ENCODE measurements at regions not wholly inside any gene's neighbourhood (a gene's known extent, or its start where the extent isn't known, plus 50 kb on each side); places are given as distances from the start of the nearest gene placed in this dataset.

DNA sequence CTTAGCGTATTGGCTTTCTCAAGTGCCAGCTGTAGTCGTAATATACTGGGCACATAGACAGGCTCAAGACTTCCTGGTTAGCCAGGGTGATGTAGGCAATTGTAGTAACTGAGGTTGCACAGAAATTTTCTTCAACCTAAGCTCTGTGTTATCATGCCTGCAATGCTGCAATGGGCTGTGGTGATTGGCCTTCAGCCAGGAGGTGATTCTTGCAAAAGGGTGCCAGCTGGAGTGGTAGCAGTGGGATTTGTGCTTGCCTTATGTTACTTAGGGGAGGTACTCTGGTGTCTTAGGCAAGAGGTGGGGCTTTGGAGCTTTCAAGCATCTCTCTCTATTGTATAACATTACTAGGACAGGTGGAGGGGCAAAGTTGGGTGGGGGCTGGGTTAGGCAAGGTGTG, 495.1 kb downstream of the CDH11 start:
- H3K9me3 ChIP-seq = peaks cover 0 to 4% (median 1%) of the 10 kb centered on the region in 4 donors
- no peaks in the 10 kb centered on the region for H3K27me3 ChIP-seq
- no peaks in the 10 kb centered on the region for H3K36me3 ChIP-seq
- DNase-seq = no peak
- TF ChIP-seq POLR2AphosphoS5 (IDR thresholded peaks at IDR 0.05) (no peak), EP300 (IDR thresholded peaks at IDR 0.05) (no peak), POLR2A (IDR thresholded peaks at IDR 0.05) (no peak)
- TF ChIP-seq, protein P1, sequence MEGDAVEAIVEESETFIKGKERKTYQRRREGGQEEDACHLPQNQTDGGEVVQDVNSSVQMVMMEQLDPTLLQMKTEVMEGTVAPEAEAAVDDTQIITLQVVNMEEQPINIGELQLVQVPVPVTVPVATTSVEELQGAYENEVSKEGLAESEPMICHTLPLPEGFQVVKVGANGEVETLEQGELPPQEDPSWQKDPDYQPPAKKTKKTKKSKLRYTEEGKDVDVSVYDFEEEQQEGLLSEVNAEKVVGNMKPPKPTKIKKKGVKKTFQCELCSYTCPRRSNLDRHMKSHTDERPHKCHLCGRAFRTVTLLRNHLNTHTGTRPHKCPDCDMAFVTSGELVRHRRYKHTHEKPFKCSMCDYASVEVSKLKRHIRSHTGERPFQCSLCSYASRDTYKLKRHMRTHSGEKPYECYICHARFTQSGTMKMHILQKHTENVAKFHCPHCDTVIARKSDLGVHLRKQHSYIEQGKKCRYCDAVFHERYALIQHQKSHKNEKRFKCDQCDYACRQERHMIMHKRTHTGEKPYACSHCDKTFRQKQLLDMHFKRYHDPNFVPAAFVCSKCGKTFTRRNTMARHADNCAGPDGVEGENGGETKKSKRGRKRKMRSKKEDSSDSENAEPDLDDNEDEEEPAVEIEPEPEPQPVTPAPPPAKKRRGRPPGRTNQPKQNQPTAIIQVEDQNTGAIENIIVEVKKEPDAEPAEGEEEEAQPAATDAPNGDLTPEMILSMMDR (IDR thresholded peaks at IDR 0.05) = no peak
- no peaks in the 10 kb centered on the region for H3K4me1 ChIP-seq
- 37 to 73% methylated on average over 2 of the region's 2 CpGs for WGBS, 2 donors
- no peak overlapping the region for H3K4me3 ChIP-seq
- no peak overlapping the region for H3K27ac ChIP-seq
- intact Hi-C loops (cut with DNase I) = no loop called here

DNA sequence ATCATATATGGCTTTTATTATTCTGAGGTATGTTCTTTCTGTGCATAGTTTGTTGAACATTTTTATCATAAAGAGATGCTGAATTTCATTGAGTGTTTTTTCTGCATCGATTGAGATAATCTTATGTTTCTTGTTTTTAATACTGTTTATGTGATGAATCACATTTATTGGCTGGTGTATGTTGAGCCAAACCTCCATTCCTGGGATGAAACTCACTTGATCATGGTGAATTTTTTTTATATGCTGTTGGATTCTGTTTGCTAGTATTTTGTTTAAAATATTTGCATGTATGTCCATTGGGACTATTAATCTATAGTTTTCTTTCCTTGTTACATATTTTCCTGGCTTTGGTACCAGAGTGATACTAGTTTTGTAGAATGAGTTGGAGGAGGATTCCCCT, 500.2 kb downstream of the CDH11 start:
- TF ChIP-seq, protein P1 (IDR thresholded peaks at IDR 0.05) = no peak
- TF ChIP-seq POLR2A (IDR thresholded peaks at IDR 0.05) (no peak), EP300 (IDR thresholded peaks at IDR 0.05) (no peak), POLR2AphosphoS5 (IDR thresholded peaks at IDR 0.05) (no peak)
- Histone ChIP-seq H3K9me3 (peaks cover 0 to 4% (median 1%) of the 10 kb centered on the region in 4 donors), H3K4me3 (no peak overlapping the region), H3K36me3 (no peaks in the 10 kb centered on the region), H3K4me1 (no peaks in the 10 kb centered on the region), H3K27ac (no peak overlapping the region), H3K27me3 (no peaks in the 10 kb centered on the region)
- intact Hi-C loops (cut with DNase I) = no loop called here
- no peak for DNase-seq
- 69 to 78% methylated on average over 1 of the region's 1 CpG for WGBS, 2 donors

DNA sequence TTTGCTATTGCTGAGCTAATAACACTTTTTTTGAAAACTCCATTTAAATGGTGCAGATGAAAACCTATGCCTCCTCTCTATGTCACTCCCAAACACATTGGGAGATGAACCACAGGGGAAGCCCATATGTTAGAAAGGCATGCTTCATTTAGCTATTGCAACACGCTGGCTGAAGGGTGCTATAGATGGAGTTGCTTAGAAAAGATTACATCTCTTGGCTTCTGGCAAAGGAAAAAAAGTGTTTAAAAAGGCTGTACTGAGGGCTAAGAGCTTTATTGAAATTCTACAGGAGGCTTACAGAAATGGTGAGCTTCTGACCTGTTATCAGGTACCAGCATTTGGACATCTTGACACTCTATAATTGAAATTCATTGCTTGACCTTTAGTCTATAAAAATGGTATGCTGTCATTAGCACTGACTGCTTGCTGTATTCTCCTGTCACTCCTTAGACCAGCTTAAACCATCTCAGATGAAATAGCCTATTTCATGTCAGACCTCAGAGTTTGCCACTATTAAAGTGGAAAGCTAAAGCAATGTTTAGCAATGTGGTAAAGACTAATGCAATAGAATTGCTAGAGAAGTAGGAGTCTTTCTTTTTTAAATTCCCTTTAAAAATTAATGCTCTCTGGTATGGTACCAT, 503.9 kb downstream of the CDH11 start:
- Histone ChIP-seq H3K27me3 (no peaks in the 10 kb centered on the region), H3K4me3 (no peak overlapping the region), H3K9me3 (no peaks in the 10 kb centered on the region), H3K36me3 (no peaks in the 10 kb centered on the region), H3K4me1 (no peaks in the 10 kb centered on the region), H3K27ac (no peak overlapping the region)
- WGBS, 2 donors = 73 to 84% methylated on average over 1 of the region's 1 CpG
- intact Hi-C loops (cut with DNase I) = no loop called here
- no peak for DNase-seq
- TF ChIP-seq, protein P1 (IDR thresholded peaks at IDR 0.05) = no peak
- TF ChIP-seq EP300 (IDR thresholded peaks at IDR 0.05) (no peak), POLR2A (IDR thresholded peaks at IDR 0.05) (no peak), POLR2AphosphoS5 (IDR thresholded peaks at IDR 0.05) (no peak)

DNA sequence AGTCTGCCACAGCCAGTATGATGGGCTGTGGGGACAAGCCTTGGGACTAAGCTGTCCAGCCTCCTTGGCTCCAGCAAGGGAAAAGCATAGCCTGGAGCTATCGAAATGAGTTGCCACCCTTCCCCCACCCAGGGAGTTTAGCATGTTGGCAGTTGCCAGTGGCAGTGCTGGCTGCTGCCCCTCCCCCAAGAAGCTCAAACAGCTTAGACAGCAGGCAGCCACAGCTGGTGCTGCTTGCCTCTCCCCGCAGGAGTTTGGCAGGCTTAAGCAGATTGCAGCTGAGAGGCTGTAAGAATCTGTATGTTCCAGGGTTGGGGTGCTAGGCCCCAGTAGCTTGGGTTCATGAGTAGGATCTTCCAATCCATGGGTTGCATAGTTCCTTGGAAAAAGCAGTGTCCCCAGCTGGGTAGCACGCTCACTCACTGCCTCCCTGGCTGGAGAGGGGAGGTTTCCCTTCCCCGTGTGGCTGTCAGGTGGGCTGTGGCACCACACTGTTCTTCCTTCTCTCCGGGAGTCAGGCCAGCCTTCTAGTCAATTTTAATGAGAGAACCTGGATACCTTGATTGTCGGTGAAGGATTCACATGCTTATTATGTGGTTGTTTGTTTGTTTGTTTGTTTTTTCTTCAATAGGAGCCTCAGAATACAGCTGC, 506.1 kb downstream of the CDH11 start:
- intact Hi-C loops (cut with DNase I) = no loop called here
- no peak for TF ChIP-seq EP300 (IDR thresholded peaks at IDR 0.05)
- TF ChIP-seq, protein P1 (IDR thresholded peaks at IDR 0.05) = no peak
- no peak for TF ChIP-seq POLR2A (IDR thresholded peaks at IDR 0.05)
- TF ChIP-seq POLR2AphosphoS5 (IDR thresholded peaks at IDR 0.05) = no peak
- Histone ChIP-seq H3K4me3 (no peak overlapping the region), H3K4me1 (no peaks in the 10 kb centered on the region), H3K27me3 (no peaks in the 10 kb centered on the region), H3K9me3 (peaks cover 0 to 3% (median 0%) of the 10 kb centered on the region in 4 donors), H3K36me3 (no peaks in the 10 kb centered on the region), H3K27ac (no peak overlapping the region)
- 47 to 50% methylated on average over 6 of the region's 6 CpGs for WGBS, 2 donors
- no peak for DNase-seq
